Stomach smooth muscle (tissue), 2 donors: ENCODE measurements at regions not wholly inside any gene's neighbourhood (a gene's known extent, or its start where the extent isn't known, plus 50 kb on each side); places are given as distances from the start of the nearest gene placed in this dataset.

Experiments used
- H3K27ac ChIP-seq: one replicate; pipeline ENCODE4 v1.7.0; 2013; ENCODE audit warnings: mild to moderate bottlenecking, low read length, inconsistent platforms
- H3K27me3 ChIP-seq, 2 donors: one replicate each; pipeline ENCODE4 v1.7.0; 2013; ENCODE audit warnings: low read length in 2 of 2; ENCODE audit not compliant: insufficient read depth in 2 of 2, control insufficient read depth in 1 of 2
- H3K36me3 ChIP-seq, 2 donors: one replicate each; pipeline ENCODE4 v1.7.0; 2013; ENCODE audit warnings: low read length in 2 of 2; ENCODE audit not compliant: control insufficient read depth in 2 of 2, insufficient read depth in 2 of 2
- H3K4me1 ChIP-seq: one replicate; pipeline ENCODE4 v1.7.0; 2013; ENCODE audit warnings: low read length; ENCODE audit not compliant: control insufficient read depth, insufficient read depth
- H3K4me3 ChIP-seq, 2 donors: one replicate each; pipeline ENCODE4 v1.7.0; 2013; ENCODE audit warnings: low read length in 2 of 2
- H3K9ac ChIP-seq, 2 donors: one replicate each; pipeline ENCODE4 v1.7.0; 2013; ENCODE audit warnings: low read length in 2 of 2, mild to moderate bottlenecking in 1 of 2
- H3K9me3 ChIP-seq, 2 donors: one replicate each; pipeline ENCODE4 v1.7.0; 2013; ENCODE audit warnings: low read length in 2 of 2; ENCODE audit not compliant: control insufficient read depth in 2 of 2
- donor health status: healthy.
- donor health status: Pancreatic carcinoma.

DNA sequence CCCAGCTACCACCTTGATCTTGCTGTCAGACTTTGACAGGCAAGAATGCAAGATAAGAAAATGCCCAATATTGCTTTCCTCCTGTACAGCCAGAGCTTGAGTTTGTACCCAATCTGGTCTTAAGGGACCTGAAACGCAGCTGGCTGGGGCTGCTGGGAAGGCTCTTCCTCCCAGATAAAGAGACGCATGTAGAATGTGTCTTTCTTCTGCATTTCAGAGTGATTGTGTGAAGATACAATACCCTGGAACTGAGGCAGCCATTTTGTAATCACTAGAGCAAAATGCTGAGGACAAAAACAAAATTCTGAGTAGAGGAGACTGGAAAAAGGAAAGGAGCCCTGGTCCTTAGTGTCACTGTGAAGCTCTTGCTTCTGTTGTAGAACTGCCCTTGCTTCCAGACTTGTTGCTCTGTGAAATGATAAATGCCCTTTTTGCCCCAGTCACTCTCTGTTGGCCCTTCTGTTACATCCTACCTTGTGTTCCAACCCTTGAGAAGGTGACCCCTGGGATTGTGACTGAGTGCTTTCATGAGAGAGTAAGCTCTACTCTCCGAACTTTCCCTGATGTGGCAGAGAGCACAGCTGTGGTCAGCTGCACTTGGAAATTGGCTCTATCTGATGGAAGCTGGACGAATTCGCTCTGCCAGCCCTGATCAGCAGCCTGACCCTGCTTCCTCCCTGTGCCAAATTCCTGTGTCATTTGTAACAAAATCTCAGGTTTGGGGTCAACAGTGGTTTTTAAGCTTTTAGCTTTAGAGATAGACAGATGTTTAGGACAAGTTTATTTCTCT, 137.4 kb upstream of the RBMS1 start:
- H3K9me3 ChIP-seq = no peaks in the 10 kb centered on the region
- peaks cover 8% of the 10 kb centered on the region for H3K4me1 ChIP-seq
- H3K9ac ChIP-seq = no peak overlapping the region
- no peak overlapping the region for H3K27ac ChIP-seq
- no peak overlapping the region for H3K4me3 ChIP-seq
- no peaks in the 10 kb centered on the region for H3K27me3 ChIP-seq
- H3K36me3 ChIP-seq = no peaks in the 10 kb centered on the region

DNA sequence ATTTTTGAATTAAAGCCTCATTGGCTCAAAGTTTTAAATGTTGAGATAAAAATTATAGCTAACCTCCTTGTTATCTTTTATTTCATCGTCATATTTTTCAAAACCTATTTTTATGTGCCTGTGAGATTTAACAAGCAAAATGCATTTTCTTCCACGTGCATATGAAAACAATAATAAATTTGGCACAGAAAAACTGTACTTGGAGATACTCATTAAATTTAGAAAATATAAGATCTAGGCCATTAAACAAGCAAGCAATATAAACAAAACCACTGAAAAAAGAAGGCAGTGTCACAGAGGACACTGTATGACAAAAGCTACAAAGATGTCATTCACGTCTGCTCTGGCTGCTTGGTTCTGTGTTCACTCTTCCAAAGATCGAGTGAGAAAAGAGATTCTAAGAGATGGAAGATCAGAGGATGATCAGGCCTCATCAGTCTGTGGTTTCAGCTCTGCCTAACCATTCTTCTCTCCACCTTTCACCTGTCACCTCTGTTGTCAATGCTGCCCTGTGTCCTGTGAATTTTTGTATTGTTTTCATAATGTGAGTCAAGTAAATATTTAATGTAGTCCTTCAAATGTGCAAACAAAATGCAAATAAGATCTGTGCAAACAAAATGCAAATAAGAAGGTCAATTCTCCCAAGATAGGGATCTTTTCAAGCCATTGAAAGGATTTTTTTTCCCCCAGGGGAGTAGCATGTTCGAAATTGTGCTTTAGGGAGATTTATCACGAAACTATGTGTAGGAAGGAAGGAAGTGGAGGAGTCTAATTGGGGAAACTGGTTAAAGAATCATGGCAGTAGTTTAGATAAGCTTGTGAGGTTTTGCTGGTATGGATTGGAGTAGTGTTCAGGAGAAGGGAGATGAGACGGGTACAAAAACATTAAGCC, 138.7 kb upstream of the RBMS1 start:
- H3K9me3 ChIP-seq = no peaks in the 10 kb centered on the region
- H3K4me1 ChIP-seq = peaks cover 8% of the 10 kb centered on the region
- H3K4me3 ChIP-seq = no peak overlapping the region
- no peak overlapping the region for H3K9ac ChIP-seq
- H3K27ac ChIP-seq = no peak overlapping the region
- H3K27me3 ChIP-seq = no peaks in the 10 kb centered on the region
- H3K36me3 ChIP-seq = no peaks in the 10 kb centered on the region

DNA sequence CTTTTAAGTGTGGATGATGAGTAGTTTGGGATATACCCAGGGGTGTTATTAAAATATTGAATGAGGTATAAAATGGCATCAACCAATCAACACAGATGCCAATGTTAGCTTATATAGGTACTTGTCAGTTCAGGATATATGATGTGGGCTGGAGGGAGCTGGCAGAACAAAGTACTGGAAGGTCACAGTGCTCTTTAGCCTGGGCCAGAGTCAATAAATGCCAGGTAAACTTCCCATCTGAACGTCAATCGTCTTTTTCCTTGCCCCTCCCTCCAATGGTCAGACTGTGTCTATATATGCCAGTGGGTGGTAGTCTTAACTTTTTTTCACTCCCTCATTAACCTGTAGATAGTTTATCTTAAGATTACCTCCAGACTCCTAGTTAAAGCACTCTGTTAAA, 140.8 kb upstream of the RBMS1 start:
- Histone ChIP-seq H3K4me1 (peaks cover 8% of the 10 kb centered on the region), H3K27ac (no peak overlapping the region), H3K9me3 (no peaks in the 10 kb centered on the region), H3K36me3 (no peaks in the 10 kb centered on the region), H3K27me3 (no peaks in the 10 kb centered on the region), H3K4me3 (no peak overlapping the region), H3K9ac (no peak overlapping the region)

DNA sequence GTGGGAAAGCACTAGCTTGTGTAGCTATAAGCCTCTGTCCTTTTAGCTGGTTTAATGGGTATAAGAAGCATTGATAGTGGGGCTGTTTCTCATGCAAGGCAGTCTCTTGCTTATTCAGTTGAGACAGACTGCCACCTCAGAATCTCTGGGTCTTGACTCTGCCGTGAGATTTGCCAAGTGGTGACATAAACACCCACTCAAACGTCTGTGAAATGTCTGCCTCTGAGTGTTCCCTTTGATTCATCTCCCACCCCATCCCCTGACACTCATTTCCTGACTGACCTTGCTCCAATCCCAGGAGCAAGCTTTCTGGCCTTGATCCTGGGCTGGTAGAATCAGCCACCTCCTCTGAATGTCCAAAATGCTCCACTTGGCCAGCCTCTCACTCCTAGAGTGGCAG, 141.9 kb upstream of the RBMS1 start:
- Histone ChIP-seq H3K27me3 (no peaks in the 10 kb centered on the region), H3K9ac (no peak overlapping the region), H3K4me1 (peaks cover 8% of the 10 kb centered on the region), H3K27ac (no peak overlapping the region), H3K9me3 (peaks cover 0 to 3% of the 10 kb centered on the region in 2 donors), H3K36me3 (no peaks in the 10 kb centered on the region), H3K4me3 (peak overlapping the region in 1 of 2 donors; percentile 9)

DNA sequence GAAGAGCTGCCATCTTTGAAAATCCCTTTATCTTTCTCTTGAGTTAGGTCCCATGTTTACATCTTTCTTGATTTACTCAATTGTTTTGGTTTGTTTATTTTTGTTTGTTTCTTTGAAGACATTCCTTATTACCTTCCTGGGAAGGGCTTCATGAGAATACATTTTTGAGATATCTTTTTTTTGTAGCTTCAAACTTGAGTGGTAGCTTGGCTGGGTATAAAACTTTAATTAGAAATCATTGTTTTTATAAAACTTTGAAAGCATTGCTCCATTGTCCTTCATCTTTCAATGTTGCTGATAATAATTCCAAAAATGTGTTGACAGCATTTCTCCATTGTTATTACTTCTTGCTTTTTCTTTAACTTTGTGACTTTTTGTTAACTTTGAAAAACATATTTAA, 145.9 kb upstream of the RBMS1 start:
- no peak overlapping the region for H3K9ac ChIP-seq
- no peaks in the 10 kb centered on the region for H3K36me3 ChIP-seq
- no peak overlapping the region for H3K4me3 ChIP-seq
- H3K27ac ChIP-seq = no peak overlapping the region
- H3K9me3 ChIP-seq = peaks cover 0 to 3% of the 10 kb centered on the region in 2 donors
- H3K27me3 ChIP-seq = no peaks in the 10 kb centered on the region
- H3K4me1 ChIP-seq = peaks cover 4% of the 10 kb centered on the region

DNA sequence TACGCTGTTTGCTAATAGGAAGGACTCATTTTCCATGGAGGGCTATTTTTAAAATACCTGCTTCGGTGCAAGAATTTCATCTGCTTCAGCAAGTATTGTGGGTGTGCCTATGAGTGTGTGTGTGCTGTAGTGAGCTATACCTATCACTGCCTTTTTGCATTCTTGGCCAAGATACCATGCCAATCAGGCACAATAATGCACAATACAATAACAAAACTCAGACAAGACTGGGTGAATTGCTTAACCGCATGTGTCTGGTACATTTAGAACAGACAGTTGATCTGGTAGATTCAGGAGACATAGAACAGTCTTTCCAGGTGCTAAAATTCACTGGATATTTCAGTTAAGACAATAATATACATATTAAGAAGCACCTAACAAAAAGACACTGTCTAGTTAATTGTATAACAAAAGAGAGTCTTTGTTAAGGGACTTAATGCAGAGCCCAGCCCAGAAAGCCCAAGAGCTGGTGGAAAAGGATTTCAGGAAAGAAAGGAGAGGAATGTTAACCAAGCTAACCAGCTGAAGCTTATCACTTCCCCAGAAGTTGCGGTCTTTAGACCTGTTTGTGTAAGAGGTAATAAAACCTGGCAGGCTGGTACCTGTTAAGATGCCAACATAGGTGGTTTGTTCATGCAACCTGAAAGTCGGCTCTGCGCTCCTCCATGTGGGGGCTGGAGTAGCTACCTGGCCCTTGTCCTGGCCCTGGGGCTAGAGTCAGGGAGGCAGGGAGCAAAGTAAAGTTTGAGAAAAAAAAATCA, 153.3 kb upstream of the RBMS1 start:
- Histone ChIP-seq H3K4me1 (peaks cover 4% of the 10 kb centered on the region), H3K9ac (no peak overlapping the region), H3K4me3 (no peak overlapping the region), H3K36me3 (no peaks in the 10 kb centered on the region), H3K9me3 (no peaks in the 10 kb centered on the region), H3K27ac (no peak overlapping the region), H3K27me3 (no peaks in the 10 kb centered on the region)

DNA sequence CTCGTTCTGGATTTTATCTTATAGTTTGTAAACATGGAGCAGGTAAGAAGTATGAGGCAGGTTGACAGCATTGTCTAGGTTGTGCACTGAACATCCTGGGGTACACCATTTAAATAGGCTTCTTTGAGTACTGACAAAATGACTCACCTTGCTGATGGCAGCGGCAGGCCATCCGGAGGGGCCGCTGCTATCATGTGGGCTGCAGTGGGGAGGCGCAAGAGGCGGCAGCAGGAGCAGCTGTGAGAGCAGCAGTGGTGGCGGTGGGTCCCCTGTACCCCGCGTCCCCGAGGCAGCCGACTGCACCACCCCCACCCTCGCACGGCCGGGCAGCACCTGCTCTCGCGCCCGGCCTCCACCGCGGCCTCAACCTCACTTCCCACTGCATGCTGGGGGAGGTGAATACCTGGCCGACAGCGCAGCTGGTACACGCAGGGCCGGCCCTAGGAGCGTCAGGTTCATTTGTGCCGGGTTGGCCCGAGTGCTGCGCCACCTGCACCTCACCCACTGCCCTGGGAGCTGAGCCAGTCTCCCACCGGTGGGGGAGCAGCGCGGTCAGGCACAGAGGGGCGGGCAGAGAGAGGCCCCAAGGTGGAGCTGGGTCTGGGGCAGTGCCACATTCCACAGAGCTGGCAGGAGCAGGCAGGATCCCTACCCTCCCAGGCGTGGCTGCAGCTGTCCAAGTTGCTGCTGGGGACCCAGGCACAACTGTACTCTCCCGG, 154.5 kb upstream of the RBMS1 start:
- Histone ChIP-seq H3K27ac (no peak overlapping the region), H3K9ac (no peak overlapping the region), H3K9me3 (no peaks in the 10 kb centered on the region), H3K4me3 (no peak overlapping the region), H3K36me3 (no peaks in the 10 kb centered on the region), H3K4me1 (peaks cover 4% of the 10 kb centered on the region), H3K27me3 (no peaks in the 10 kb centered on the region)

DNA sequence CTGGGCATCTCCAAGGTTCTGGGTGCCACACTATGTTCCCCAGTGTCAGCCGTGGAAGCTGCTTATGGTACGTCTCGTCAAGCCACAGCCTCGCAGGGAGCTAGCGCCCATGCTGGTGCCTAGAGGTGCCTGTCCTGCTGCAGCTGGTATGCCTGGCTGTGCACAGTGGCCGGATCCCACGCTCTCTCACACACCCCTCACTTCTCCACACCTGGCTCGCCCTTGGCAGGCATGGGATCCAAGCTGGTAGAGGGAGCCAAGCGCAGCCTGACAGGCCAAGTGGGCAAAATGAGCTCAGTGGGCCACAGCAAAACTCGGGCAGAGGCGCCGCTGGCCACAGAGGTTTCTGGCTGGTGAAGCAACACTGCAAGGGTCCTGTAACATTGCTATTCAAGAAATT, 156.1 kb upstream of the RBMS1 start:
- H3K36me3 ChIP-seq = no peaks in the 10 kb centered on the region
- H3K9me3 ChIP-seq = no peaks in the 10 kb centered on the region
- H3K27me3 ChIP-seq = no peaks in the 10 kb centered on the region
- no peak overlapping the region for H3K27ac ChIP-seq
- H3K4me3 ChIP-seq = no peak overlapping the region
- peaks cover 4% of the 10 kb centered on the region for H3K4me1 ChIP-seq
- H3K9ac ChIP-seq = no peak overlapping the region

DNA sequence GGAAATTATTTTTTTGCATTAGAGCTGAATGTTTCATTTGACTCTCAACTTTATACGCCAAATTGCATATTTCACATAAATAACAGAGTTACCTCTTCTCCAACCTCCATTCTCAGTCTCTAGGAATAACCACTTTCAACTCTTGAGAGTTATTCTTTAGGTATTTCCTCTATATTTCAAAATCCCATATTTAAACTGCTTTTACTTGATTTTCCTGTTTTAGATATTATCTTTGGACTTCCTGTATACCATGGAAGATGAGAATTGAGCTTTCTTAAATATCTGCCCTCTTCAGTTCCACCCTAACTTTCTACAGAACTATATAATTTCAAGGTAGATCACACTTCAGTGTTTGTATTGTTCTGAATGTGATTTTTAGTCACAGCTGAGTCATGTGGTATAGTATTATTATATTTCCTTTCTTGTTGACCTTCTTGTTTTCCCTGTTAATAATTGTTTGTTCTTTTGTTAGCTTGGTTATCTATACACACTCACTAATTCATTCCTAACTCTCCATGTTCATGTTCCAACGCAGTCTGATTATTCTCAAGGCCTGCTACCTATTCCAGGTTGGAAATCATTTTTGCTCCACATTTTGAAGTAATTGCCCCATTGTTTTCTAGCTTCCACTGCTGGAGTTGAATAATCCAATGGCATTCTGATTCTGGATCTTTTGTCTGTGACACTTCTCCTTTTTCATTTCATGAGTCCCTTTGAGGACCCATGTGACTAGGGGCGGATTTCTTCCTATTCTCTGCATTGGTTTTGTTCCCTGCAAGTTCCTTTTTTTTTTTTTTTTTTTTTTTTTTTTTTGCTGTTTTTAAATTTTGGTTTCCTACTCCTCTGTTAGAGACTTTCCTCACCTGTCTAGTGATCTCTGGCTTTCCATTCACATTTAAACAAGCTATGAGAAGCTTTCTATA, 156.8 kb upstream of the RBMS1 start:
- no peaks in the 10 kb centered on the region for H3K36me3 ChIP-seq
- H3K27me3 ChIP-seq = no peaks in the 10 kb centered on the region
- H3K27ac ChIP-seq = no peak overlapping the region
- no peaks in the 10 kb centered on the region for H3K9me3 ChIP-seq
- no peak overlapping the region for H3K4me3 ChIP-seq
- H3K4me1 ChIP-seq = peaks cover 4% of the 10 kb centered on the region
- no peak overlapping the region for H3K9ac ChIP-seq
